ENCODE measurements at regions not wholly inside any gene's neighbourhood (a gene's known extent, or its start where the extent isn't known, plus 50 kb on each side); places are given as distances from the start of the nearest gene placed in this dataset.
"Not testable (repeated sequence)": the region's sequence is repeated elsewhere in the genome, so short reads cannot be mapped to it uniquely, and the experiment has no call there.

GRCh38 chr2:238716585-238716984 lies 131.3 kb upstream of the TWIST2 start:
- no peaks in the 10 kb centered on the region for H3K9me3 ChIP-seq (ENCODE audit: control insufficient read depth in 2 of 2, low read length in 2 of 2)
- H3K4me3 ChIP-seq (ENCODE audit: low read length in 2 of 2), result no peak overlapping the region
- no peak overlapping the region for H3K9ac ChIP-seq (ENCODE audit: low read length in 2 of 2)
- H3K27ac ChIP-seq (ENCODE audit: low read length), result no peak overlapping the region
- H3K4me1 ChIP-seq (ENCODE audit: control insufficient read depth, insufficient read depth, low read length), result peaks cover 11% of the 10 kb centered on the region
- no peaks in the 10 kb centered on the region for H3K27me3 ChIP-seq (ENCODE audit: control insufficient read depth in 1 of 2, insufficient read depth in 2 of 2, low read length in 2 of 2)
- H3K36me3 ChIP-seq (ENCODE audit: control insufficient read depth in 2 of 2, insufficient read depth in 2 of 2, low read length in 2 of 2), result no peaks in the 10 kb centered on the region

- Histone ChIP-seq H3K27me3 (ENCODE audit: control insufficient read depth in 1 of 2, insufficient read depth in 2 of 2, low read length in 2 of 2) (no peaks in the 10 kb centered on the region), H3K27ac (ENCODE audit: low read length) (no peak overlapping the region), H3K4me3 (ENCODE audit: low read length in 2 of 2) (no peak overlapping the region), H3K9me3 (ENCODE audit: control insufficient read depth in 2 of 2, low read length in 2 of 2) (no peaks in the 10 kb centered on the region), H3K36me3 (ENCODE audit: control insufficient read depth in 2 of 2, insufficient read depth in 2 of 2, low read length in 2 of 2) (no peaks in the 10 kb centered on the region), H3K9ac (ENCODE audit: low read length in 2 of 2) (no peak overlapping the region), H3K4me1 (ENCODE audit: control insufficient read depth, insufficient read depth, low read length) (peaks cover 11% of the 10 kb centered on the region)
Measured at GRCh38 chr2:238717084-238717483, 130.8 kb upstream of the TWIST2 start.

GRCh38 chr2:238719641-238720040 lies 128.2 kb upstream of the TWIST2 start:
- H3K9me3 ChIP-seq (ENCODE audit: control insufficient read depth in 2 of 2, low read length in 2 of 2), result no peaks in the 10 kb centered on the region
- no peaks in the 10 kb centered on the region for H3K27me3 ChIP-seq (ENCODE audit: control insufficient read depth in 1 of 2, insufficient read depth in 2 of 2, low read length in 2 of 2)
- no peak overlapping the region for H3K27ac ChIP-seq (ENCODE audit: low read length)
- H3K4me3 ChIP-seq (ENCODE audit: low read length in 2 of 2), result no peak overlapping the region
- no peaks in the 10 kb centered on the region for H3K36me3 ChIP-seq (ENCODE audit: control insufficient read depth in 2 of 2, insufficient read depth in 2 of 2, low read length in 2 of 2)
- no peak overlapping the region for H3K9ac ChIP-seq (ENCODE audit: low read length in 2 of 2)
- H3K4me1 ChIP-seq (ENCODE audit: control insufficient read depth, insufficient read depth, low read length), result peaks cover 4% of the 10 kb centered on the region

- Histone ChIP-seq H3K9ac (ENCODE audit: low read length in 2 of 2) (no peak overlapping the region), H3K4me3 (ENCODE audit: low read length in 2 of 2) (no peak overlapping the region), H3K27ac (ENCODE audit: low read length) (no peak overlapping the region), H3K27me3 (ENCODE audit: control insufficient read depth in 1 of 2, insufficient read depth in 2 of 2, low read length in 2 of 2) (no peaks in the 10 kb centered on the region), H3K4me1 (ENCODE audit: control insufficient read depth, insufficient read depth, low read length) (peaks cover 11% of the 10 kb centered on the region), H3K36me3 (ENCODE audit: control insufficient read depth in 2 of 2, insufficient read depth in 2 of 2, low read length in 2 of 2) (no peaks in the 10 kb centered on the region), H3K9me3 (ENCODE audit: control insufficient read depth in 2 of 2, low read length in 2 of 2) (no peaks in the 10 kb centered on the region)
Measured at GRCh38 chr2:238720232-238720672, 127.6 kb upstream of the TWIST2 start.

GRCh38 chr2:238722181-238722580 lies 125.7 kb upstream of the TWIST2 start:
- no peaks in the 10 kb centered on the region for H3K9me3 ChIP-seq (ENCODE audit: control insufficient read depth in 2 of 2, low read length in 2 of 2)
- no peaks in the 10 kb centered on the region for H3K27me3 ChIP-seq (ENCODE audit: control insufficient read depth in 1 of 2, insufficient read depth in 2 of 2, low read length in 2 of 2)
- no peak overlapping the region for H3K4me3 ChIP-seq (ENCODE audit: low read length in 2 of 2)
- H3K4me1 ChIP-seq (ENCODE audit: control insufficient read depth, insufficient read depth, low read length), result peaks cover 27% of the 10 kb centered on the region
- H3K36me3 ChIP-seq (ENCODE audit: control insufficient read depth in 2 of 2, insufficient read depth in 2 of 2, low read length in 2 of 2), result no peaks in the 10 kb centered on the region
- no peak overlapping the region for H3K27ac ChIP-seq (ENCODE audit: low read length)
- no peak overlapping the region for H3K9ac ChIP-seq (ENCODE audit: low read length in 2 of 2)

- Histone ChIP-seq H3K9me3 (ENCODE audit: control insufficient read depth in 2 of 2, low read length in 2 of 2) (no peaks in the 10 kb centered on the region), H3K27ac (ENCODE audit: low read length) (no peak overlapping the region), H3K4me1 (ENCODE audit: control insufficient read depth, insufficient read depth, low read length) (peaks cover 34% of the 10 kb centered on the region), H3K4me3 (ENCODE audit: low read length in 2 of 2) (no peak overlapping the region), H3K9ac (ENCODE audit: low read length in 2 of 2) (no peak overlapping the region), H3K27me3 (ENCODE audit: control insufficient read depth in 1 of 2, insufficient read depth in 2 of 2, low read length in 2 of 2) (no peaks in the 10 kb centered on the region), H3K36me3 (ENCODE audit: control insufficient read depth in 2 of 2, insufficient read depth in 2 of 2, low read length in 2 of 2) (no peaks in the 10 kb centered on the region)
Measured at GRCh38 chr2:238722883-238723282, 125.0 kb upstream of the TWIST2 start.

- Histone ChIP-seq H3K9ac (ENCODE audit: low read length in 2 of 2) (peak overlapping the region in 1 of 2 donors; percentile 4), H3K4me1 (ENCODE audit: control insufficient read depth, insufficient read depth, low read length) (peaks cover 40% of the 10 kb centered on the region), H3K27ac (ENCODE audit: low read length) (peak overlapping the region; percentile 2)
- not testable (repeated sequence) for H3K4me3 ChIP-seq (ENCODE audit: low read length in 2 of 2); H3K9me3 ChIP-seq (ENCODE audit: control insufficient read depth in 2 of 2, low read length in 2 of 2); H3K27me3 ChIP-seq (ENCODE audit: control insufficient read depth in 1 of 2, insufficient read depth in 2 of 2, low read length in 2 of 2); H3K36me3 ChIP-seq (ENCODE audit: control insufficient read depth in 2 of 2, insufficient read depth in 2 of 2, low read length in 2 of 2)
Measured at GRCh38 chr2:238723740-238724320, 124.1 kb upstream of the TWIST2 start.

- H3K27me3 ChIP-seq (ENCODE audit: control insufficient read depth in 1 of 2, insufficient read depth in 2 of 2, low read length in 2 of 2), result no peaks in the 10 kb centered on the region
- H3K4me1 ChIP-seq (ENCODE audit: control insufficient read depth, insufficient read depth, low read length), result peaks cover 49% of the 10 kb centered on the region
- no peaks in the 10 kb centered on the region for H3K36me3 ChIP-seq (ENCODE audit: control insufficient read depth in 2 of 2, insufficient read depth in 2 of 2, low read length in 2 of 2)
- peak overlapping the region; percentile 42 to 43 for H3K9ac ChIP-seq (ENCODE audit: low read length in 2 of 2)
- H3K4me3 ChIP-seq (ENCODE audit: low read length in 2 of 2), result no peak overlapping the region
- peak overlapping the region; percentile 71 for H3K27ac ChIP-seq (ENCODE audit: low read length)
- no peaks in the 10 kb centered on the region for H3K9me3 ChIP-seq (ENCODE audit: control insufficient read depth in 2 of 2, low read length in 2 of 2)
Measured at GRCh38 chr2:238724728-238725127, 123.2 kb upstream of the TWIST2 start.

GRCh38 chr2:238725298-238725697 lies 122.6 kb upstream of the TWIST2 start:
- Histone ChIP-seq H3K9me3 (ENCODE audit: control insufficient read depth in 2 of 2, low read length in 2 of 2) (no peaks in the 10 kb centered on the region), H3K27me3 (ENCODE audit: control insufficient read depth in 1 of 2, insufficient read depth in 2 of 2, low read length in 2 of 2) (no peaks in the 10 kb centered on the region), H3K36me3 (ENCODE audit: control insufficient read depth in 2 of 2, insufficient read depth in 2 of 2, low read length in 2 of 2) (no peaks in the 10 kb centered on the region), H3K27ac (ENCODE audit: low read length) (peak overlapping the region; percentile 71), H3K4me3 (ENCODE audit: low read length in 2 of 2) (no peak overlapping the region), H3K9ac (ENCODE audit: low read length in 2 of 2) (peak overlapping the region in 1 of 2 donors; percentile 43), H3K4me1 (ENCODE audit: control insufficient read depth, insufficient read depth, low read length) (peaks cover 55% of the 10 kb centered on the region)

- peak overlapping the region; percentile 98 for H3K27ac ChIP-seq (ENCODE audit: low read length)
- peak overlapping the region; percentile 56 to 62 for H3K9ac ChIP-seq (ENCODE audit: low read length in 2 of 2)
- H3K4me1 ChIP-seq (ENCODE audit: control insufficient read depth, insufficient read depth, low read length), result peaks cover 58% of the 10 kb centered on the region
- no peak overlapping the region for H3K4me3 ChIP-seq (ENCODE audit: low read length in 2 of 2)
- no peaks in the 10 kb centered on the region for H3K27me3 ChIP-seq (ENCODE audit: control insufficient read depth in 1 of 2, insufficient read depth in 2 of 2, low read length in 2 of 2)
- H3K36me3 ChIP-seq (ENCODE audit: control insufficient read depth in 2 of 2, insufficient read depth in 2 of 2, low read length in 2 of 2), result no peaks in the 10 kb centered on the region
- H3K9me3 ChIP-seq (ENCODE audit: control insufficient read depth in 2 of 2, low read length in 2 of 2), result no peaks in the 10 kb centered on the region
Measured at GRCh38 chr2:238726670-238727584, 121.0 kb upstream of the TWIST2 start.
